GM12878 (cell line): ENCODE measurements at regions not wholly inside any gene's neighbourhood (a gene's known extent, or its start where the extent isn't known, plus 50 kb on each side); places are given as distances from the start of the nearest gene placed in this dataset.

Experiments
- ATAC-seq: fragments of 200-7000 bp; cut with Tn5 transposase; 3 replicates; pipeline ENCODE4 v1.9.1; 2020; ENCODE audit warnings: mild to moderate bottlenecking, moderate library complexity
- BruUV-seq: library from RNA; stranded (reverse); fragments of 400-500 nt; replicated peaks from 2 replicates; lab custom pipeline; 2021; lab: Mats Ljungman, UMichigan
- CTCF ChIA-PET: fragments of 300-600 bp; sonication (Branson Sonifier 250); formaldehyde crosslinking; extraction: SDS; loops from one replicate; lab custom pipeline; 2021; ENCODE audit warnings: inconsistent platforms; lab: Yijun Ruan, JAX
- POLR2A ChIA-PET: fragments of 350-600 bp; formaldehyde crosslinking; extraction: SDS; loops from one replicate; lab custom pipeline; 2021; ENCODE audit warnings: inconsistent platforms; lab: Charles Lee
- RAD21 ChIA-PET: fragments of 300-600 bp; sonication (Branson Sonifier 250); formaldehyde crosslinking; loops from one replicate; lab custom pipeline; 2023; ENCODE audit warnings: antibody characterized with exemption; ENCODE audit not compliant: unreplicated experiment; lab: Charles Lee
- SMC1A ChIA-PET: fragments of 300-600 bp; sonication (Branson Sonifier 250); formaldehyde crosslinking; loops from one replicate; lab custom pipeline; 2023; ENCODE audit not compliant: unreplicated experiment, uncharacterized antibody; lab: Charles Lee
- DNase-seq: peaks from one replicate; pipeline ENCODE4 v3.0.0-alpha.2; 2011; ENCODE audit warnings: low read depth, low spot score
- FAIRE-seq: peaks from 3 replicates; lab custom pipeline; 2011; peaks lifted over from hg19 to GRCh38; lab: Jason Lieb, UNC
- H2AFZ ChIP-seq: 2 replicates; pipeline ENCODE4 v1.6.0; 2011; ENCODE audit warnings: low read depth, low read length, control low read depth; ENCODE audit not compliant: control insufficient read depth
- H3K27ac ChIP-seq: 2 replicates; pipeline ENCODE4 v1.5.1; 2011; ENCODE audit warnings: control low read depth; ENCODE audit not compliant: control insufficient read depth, insufficient read depth
- H3K27me3 ChIP-seq, 2 experiments: replicated peaks in 1 of 2; 2 replicates each; pipeline versions ENCODE4 v1.6.0 to v1.6.1; 2011; ENCODE audit warnings: low read length in 1 of 2; ENCODE audit not compliant: control insufficient read depth in 2 of 2, insufficient read depth in 2 of 2
- H3K36me3 ChIP-seq, 2 experiments: 2 replicates each; pipeline ENCODE4 v1.5.1; 2011; ENCODE audit warnings: low read length in 1 of 2; ENCODE audit not compliant: control insufficient read depth in 2 of 2, insufficient read depth in 2 of 2
- H3K4me1 ChIP-seq: 2 replicates; pipeline ENCODE4 v1.6.1; 2011; ENCODE audit warnings: mild to moderate bottlenecking, low read length, moderate library complexity, mixed read lengths; ENCODE audit not compliant: control insufficient read depth, insufficient read depth
- H3K4me2 ChIP-seq: 2 replicates; pipeline ENCODE4 v1.6.0; 2011; ENCODE audit warnings: control low read depth; ENCODE audit not compliant: control insufficient read depth, insufficient read depth
- H3K4me3 ChIP-seq: fragments of 200-600 bp; sonication (generic); 2 replicates; pipeline ENCODE4 v1.5.1; 2016
- H3K79me2 ChIP-seq: 2 replicates; pipeline ENCODE4 v1.6.0; 2011; ENCODE audit warnings: low read length; ENCODE audit not compliant: control insufficient read depth, insufficient read depth
- H3K9ac ChIP-seq: 2 replicates; pipeline ENCODE4 v1.8.0; 2011; ENCODE audit warnings: low read length, control low read depth, mixed read lengths; ENCODE audit not compliant: control insufficient read depth, insufficient read depth
- H3K9me3 ChIP-seq: replicated peaks from 3 replicates; pipeline ENCODE4 v1.5.1; 2011; ENCODE audit warnings: mild to moderate bottlenecking, low read length; ENCODE audit not compliant: control insufficient read depth, insufficient read depth
- H4K20me1 ChIP-seq: 2 replicates; pipeline ENCODE4 v1.6.0; 2011; ENCODE audit not compliant: control insufficient read depth, insufficient read depth
- ATF3 ChIP-seq: IDR thresholded peaks from 2 replicates; pipeline ENCODE4 v1.6.1; 2011; ENCODE audit warnings: low read depth, mild to moderate bottlenecking, low read length, moderate library complexity, borderline replicate concordance; ENCODE audit errors: extremely low read depth
- ATF7 ChIP-seq: fragments of 450-650 bp; IDR thresholded peaks from 2 replicates; pipeline ENCODE4 v1.6.1; 2016; ENCODE audit warnings: low read depth, mild to moderate bottlenecking
- CBFB ChIP-seq: IDR thresholded peaks from 2 replicates; pipeline ENCODE4 v1.6.1; 2016; ENCODE audit warnings: antibody characterized with exemption, low read depth
- CBX3 ChIP-seq: fragments of 200-600 bp; sonication (generic); IDR thresholded peaks from 2 replicates; pipeline ENCODE4 v1.6.1; 2016; ENCODE audit warnings: low read depth, borderline replicate concordance
- CEBPB ChIP-seq, 2 experiments: fragments of 150-350 bp in 1 of 2; IDR thresholded peaks; 2 replicates each; pipeline ENCODE4 v1.6.1; 2012 to 2014; ENCODE audit warnings: low read depth in 2 of 2, low read length in 2 of 2, borderline replicate concordance in 1 of 2, inconsistent platforms in 1 of 2
- CREM ChIP-seq: IDR thresholded peaks from 2 replicates; pipeline ENCODE4 v1.6.1; 2014; ENCODE audit warnings: antibody characterized with exemption, low read depth
- E4F1 ChIP-seq: fragments of 450-650 bp; IDR thresholded peaks from 2 replicates; pipeline ENCODE4 v1.6.1; 2018; ENCODE audit warnings: borderline replicate concordance, mild to moderate bottlenecking; ENCODE audit not compliant: partially characterized antibody
- FOXK2 ChIP-seq: fragments of 450-650 bp; IDR thresholded peaks from 2 replicates; pipeline ENCODE4 v1.6.1; 2017; ENCODE audit warnings: mild to moderate bottlenecking, moderate library complexity
- KAT2A ChIP-seq: conservative IDR thresholded peaks from 2 replicates; pipeline ENCODE4 v1.6.1; 2011; ENCODE audit warnings: low read depth, low read length; ENCODE audit not compliant: control insufficient read depth
- MTA2 ChIP-seq: fragments of 450-650 bp; IDR thresholded peaks from 2 replicates; pipeline ENCODE4 v1.6.1; 2016; ENCODE audit warnings: low read depth, mild to moderate bottlenecking, moderate library complexity
- MXI1 ChIP-seq: fragments of 150-350 bp; IDR thresholded peaks from 2 replicates; pipeline ENCODE4 v1.6.1; 2011; ENCODE audit warnings: low read depth, mild to moderate bottlenecking, inconsistent platforms, low read length, improper control_type of control experiment
- MYC ChIP-seq: IDR thresholded peaks from 2 replicates; pipeline ENCODE4 v1.6.1; 2011; ENCODE audit warnings: mild to moderate bottlenecking, low read length, moderate library complexity, inconsistent platforms; ENCODE audit not compliant: insufficient read depth, insufficient replicate concordance, insufficient read length, severe bottlenecking
- NR2C2 ChIP-seq: IDR thresholded peaks from 2 replicates; pipeline ENCODE4 v1.6.1; 2011; ENCODE audit warnings: borderline replicate concordance, low read depth; ENCODE audit not compliant: control insufficient read depth, insufficient read length
- PAX5 ChIP-seq: IDR thresholded peaks from 2 replicates; pipeline ENCODE4 v1.6.1; 2011; ENCODE audit warnings: low read depth, low read length, borderline replicate concordance
- SREBF1 ChIP-seq: IDR thresholded peaks from 2 replicates; pipeline ENCODE4 v1.6.1; 2012; ENCODE audit warnings: mild to moderate bottlenecking, low read length
- SREBF2 ChIP-seq: IDR thresholded peaks from 2 replicates; pipeline ENCODE4 v1.6.1; 2012; ENCODE audit warnings: mild to moderate bottlenecking, low read length
- TARDBP ChIP-seq: IDR thresholded peaks from 2 replicates; pipeline ENCODE4 v1.6.1; 2016; ENCODE audit warnings: borderline replicate concordance
- ZBTB4 ChIP-seq: fragments of 450-650 bp; formaldehyde crosslinking; IDR thresholded peaks from 2 replicates; pipeline ENCODE4 v1.4.0; 2022; ENCODE audit warnings: mild to moderate bottlenecking, moderate library complexity
- ZNF207 ChIP-seq: fragments of 450-650 bp; IDR thresholded peaks from 2 replicates; pipeline ENCODE4 v1.6.1; 2014; ENCODE audit warnings: antibody characterized with exemption, mild to moderate bottlenecking, borderline replicate concordance
- WGBS: methylation state at CpG from one replicate; pipeline ENCODE4 v1.1.6; 2016; ENCODE audit warnings: low lambda C conversion rate; ENCODE audit not compliant: insufficient replicate concordance, insufficient coverage; ENCODE audit errors: missing lambda C conversion rate; 5-methylcytosine and 5-hydroxymethylcytosine counted together
- in situ Hi-C: fragments of 300-500 bp; cut with MboI; formaldehyde crosslinking; loops from 9 replicates; pipeline ENCODE4 v1.14.3; 2018; ENCODE audit warnings: mixed read lengths
- intact Hi-C: fragments of 100-400 bp; cut with micrococcal nuclease; formaldehyde crosslinking; loops from one replicate; pipeline ENCODE4 v1.14.2; 2022; ENCODE audit not compliant: unreplicated experiment

GRCh38 chr14:98698341-98698740, 573.7 kb downstream of the BCL11B start (continued):
- TF ChIP-seq ATF7 (no peak), ZBTB4 (CRISPR knock-in tag) (no peak), FOXK2 (no peak), PAX5 (no peak), SREBF2 (no peak)

GRCh38 chr14:98700748-98701147, 571.2 kb downstream of the BCL11B start:
- no peak for DNase-seq
- POLR2A ChIA-PET: no interaction called here
- no TSS peak for BruUV-seq
- no peak overlapping the region for H3K9ac ChIP-seq
- 8% methylated on average over 3 of the region's 3 CpGs for WGBS
- FAIRE-seq: no peak
- no peak overlapping the region for H2AFZ ChIP-seq
- SMC1A ChIA-PET: interaction anchor here (0.7 kb wide), 1 partner anchor 55 kb away, joined by 3 read pairs; no protein-coding TSS in a partner anchor
- no peak for ATAC-seq
- intact Hi-C loops (no loop called here), in situ Hi-C loops (no loop called here)
- H3K9me3 ChIP-seq: no peaks in the 10 kb centered on the region
- no peaks in the 10 kb centered on the region for H3K36me3 ChIP-seq
- RAD21 ChIA-PET: no interaction called here
- no peak overlapping the region for H3K4me3 ChIP-seq
- no peaks in the 10 kb centered on the region for H4K20me1 ChIP-seq
- H3K27me3 ChIP-seq: no peaks in the 10 kb centered on the region
- no peaks in the 10 kb centered on the region for H3K79me2 ChIP-seq
- H3K27ac ChIP-seq: no peak overlapping the region
- H3K4me1 ChIP-seq: no peaks in the 10 kb centered on the region
- CTCF ChIA-PET: no interaction called here
- H3K4me2 ChIP-seq: no peak overlapping the region
- TF ChIP-seq TARDBP (no peak), KAT2A (no peak), NR2C2 (no peak), SREBF2 (no peak), ATF3 (no peak), SREBF1 (no peak), MYC (no peak), CEBPB (IDR thresholded peaks at IDR 0.05; ENCODE audit: borderline replicate concordance in 1 of 2, low read depth in 2 of 2, low read length in 2 of 2) (no peak), E4F1 (no peak), MXI1 (no peak), ZNF207 (no peak), CBX3 (no peak), ATF7 (no peak), MTA2 (no peak), CBFB (no peak), CREM (no peak)
